ENCODE measurements at regions not wholly inside any gene's neighbourhood (a gene's known extent, or its start where the extent isn't known, plus 50 kb on each side); places are given as distances from the start of the nearest gene placed in this dataset.

GRCh38 chr3:115499666-115500065 is 123.6 kb upstream of the GAP43 start:
- DNase-seq (ENCODE audit: low spot score) = no peak
- CTCF ChIA-PET = no interaction called here
- TF ChIP-seq, protein P1, sequence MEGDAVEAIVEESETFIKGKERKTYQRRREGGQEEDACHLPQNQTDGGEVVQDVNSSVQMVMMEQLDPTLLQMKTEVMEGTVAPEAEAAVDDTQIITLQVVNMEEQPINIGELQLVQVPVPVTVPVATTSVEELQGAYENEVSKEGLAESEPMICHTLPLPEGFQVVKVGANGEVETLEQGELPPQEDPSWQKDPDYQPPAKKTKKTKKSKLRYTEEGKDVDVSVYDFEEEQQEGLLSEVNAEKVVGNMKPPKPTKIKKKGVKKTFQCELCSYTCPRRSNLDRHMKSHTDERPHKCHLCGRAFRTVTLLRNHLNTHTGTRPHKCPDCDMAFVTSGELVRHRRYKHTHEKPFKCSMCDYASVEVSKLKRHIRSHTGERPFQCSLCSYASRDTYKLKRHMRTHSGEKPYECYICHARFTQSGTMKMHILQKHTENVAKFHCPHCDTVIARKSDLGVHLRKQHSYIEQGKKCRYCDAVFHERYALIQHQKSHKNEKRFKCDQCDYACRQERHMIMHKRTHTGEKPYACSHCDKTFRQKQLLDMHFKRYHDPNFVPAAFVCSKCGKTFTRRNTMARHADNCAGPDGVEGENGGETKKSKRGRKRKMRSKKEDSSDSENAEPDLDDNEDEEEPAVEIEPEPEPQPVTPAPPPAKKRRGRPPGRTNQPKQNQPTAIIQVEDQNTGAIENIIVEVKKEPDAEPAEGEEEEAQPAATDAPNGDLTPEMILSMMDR (conservative IDR thresholded peaks at IDR 0.05; ENCODE audit: low read depth) = no peak
- POLR2A ChIA-PET (ENCODE audit: low non-redundant PET) = no interaction called here
- no peak overlapping the region for H3K27ac ChIP-seq

GRCh38 chr3:115500795-115501194 is 122.5 kb upstream of the GAP43 start:
- no peak overlapping the region for H3K27ac ChIP-seq
- no peak for DNase-seq (ENCODE audit: low spot score)
- TF ChIP-seq, protein P1 (conservative IDR thresholded peaks at IDR 0.05; ENCODE audit: low read depth) = no peak
- ChIA-PET CTCF (no interaction called here), POLR2A (ENCODE audit: low non-redundant PET) (no interaction called here)

GRCh38 chr3:115502128-115502527 is 121.2 kb upstream of the GAP43 start:
- no peak overlapping the region for H3K27ac ChIP-seq
- TF ChIP-seq, protein P1 (conservative IDR thresholded peaks at IDR 0.05; ENCODE audit: low read depth) = no peak
- no peak for DNase-seq (ENCODE audit: low spot score)
- ChIA-PET CTCF (no interaction called here), POLR2A (ENCODE audit: low non-redundant PET) (no interaction called here)

GRCh38 chr3:115503394-115503793 is 119.9 kb upstream of the GAP43 start:
- POLR2A ChIA-PET (ENCODE audit: low non-redundant PET) = no interaction called here
- H3K27ac ChIP-seq = no peak overlapping the region
- DNase-seq (ENCODE audit: low spot score) = no peak
- CTCF ChIA-PET = interaction anchor here (0.7 kb wide), 1 partner anchor 13 kb away, joined by 4 read pairs; no protein-coding TSS in a partner anchor
- TF ChIP-seq, protein P1 (conservative IDR thresholded peaks at IDR 0.05; ENCODE audit: low read depth) = no peak

- CTCF ChIA-PET = no interaction called here
- no peak for DNase-seq (ENCODE audit: low spot score)
- TF ChIP-seq, protein P1 (conservative IDR thresholded peaks at IDR 0.05; ENCODE audit: low read depth) = no peak
- POLR2A ChIA-PET (ENCODE audit: low non-redundant PET) = no interaction called here
- no peak overlapping the region for H3K27ac ChIP-seq
Observed at GRCh38 chr3:115508562-115508961, 114.7 kb upstream of the GAP43 start.

- CTCF ChIA-PET = interaction anchor here (0.6 kb wide), 1 partner anchor 904 kb away, joined by 4 read pairs; no protein-coding TSS in a partner anchor
- DNase-seq (ENCODE audit: low spot score) = no peak
- H3K27ac ChIP-seq = no peak overlapping the region
- TF ChIP-seq, protein P1 (conservative IDR thresholded peaks at IDR 0.05; ENCODE audit: low read depth) = no peak
- POLR2A ChIA-PET (ENCODE audit: low non-redundant PET) = no interaction called here
Observed at GRCh38 chr3:115512565-115513415, 110.5 kb upstream of the GAP43 start.

Measured in RWPE1 (cell line).